ENCODE measurements at regions not wholly inside any gene's neighbourhood (a gene's known extent, or its start where the extent isn't known, plus 50 kb on each side); places are given as distances from the start of the nearest gene placed in this dataset.
"Not testable (repeated sequence)": the region's sequence is repeated elsewhere in the genome, so short reads cannot be mapped to it uniquely, and the experiment has no call there.

GRCh38 chr2:131774955-131775555 is 247.4 kb downstream of the CCDC74A start:
- TF ChIP-seq, protein P1, sequence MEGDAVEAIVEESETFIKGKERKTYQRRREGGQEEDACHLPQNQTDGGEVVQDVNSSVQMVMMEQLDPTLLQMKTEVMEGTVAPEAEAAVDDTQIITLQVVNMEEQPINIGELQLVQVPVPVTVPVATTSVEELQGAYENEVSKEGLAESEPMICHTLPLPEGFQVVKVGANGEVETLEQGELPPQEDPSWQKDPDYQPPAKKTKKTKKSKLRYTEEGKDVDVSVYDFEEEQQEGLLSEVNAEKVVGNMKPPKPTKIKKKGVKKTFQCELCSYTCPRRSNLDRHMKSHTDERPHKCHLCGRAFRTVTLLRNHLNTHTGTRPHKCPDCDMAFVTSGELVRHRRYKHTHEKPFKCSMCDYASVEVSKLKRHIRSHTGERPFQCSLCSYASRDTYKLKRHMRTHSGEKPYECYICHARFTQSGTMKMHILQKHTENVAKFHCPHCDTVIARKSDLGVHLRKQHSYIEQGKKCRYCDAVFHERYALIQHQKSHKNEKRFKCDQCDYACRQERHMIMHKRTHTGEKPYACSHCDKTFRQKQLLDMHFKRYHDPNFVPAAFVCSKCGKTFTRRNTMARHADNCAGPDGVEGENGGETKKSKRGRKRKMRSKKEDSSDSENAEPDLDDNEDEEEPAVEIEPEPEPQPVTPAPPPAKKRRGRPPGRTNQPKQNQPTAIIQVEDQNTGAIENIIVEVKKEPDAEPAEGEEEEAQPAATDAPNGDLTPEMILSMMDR (IDR thresholded peaks at IDR 0.05 in 8 of 11, conservative IDR thresholded peaks at IDR 0.05 in 3 of 11), result not testable (repeated sequence)
- not testable (repeated sequence) for TF ChIP-seq POLR2AphosphoS5, POLR2A (IDR thresholded peaks at IDR 0.05)
